Left kidney (tissue), 1 donor: ENCODE measurements at regions not wholly inside any gene's neighbourhood (a gene's known extent, or its start where the extent isn't known, plus 50 kb on each side); places are given as distances from the start of the nearest gene placed in this dataset.

Experiments used
- DNase-seq: peaks from one replicate; pipeline ENCODE4 v3.0.0-alpha.2; 2013

- no peak for DNase-seq
Measured at GRCh38 chr16:64892835-64893785, 228.8 kb downstream of the CDH11 start.

GRCh38 chr16:64889446-64889845, 232.4 kb downstream of the CDH11 start:
- no peak for DNase-seq

- DNase-seq, result no peak
Measured at GRCh38 chr16:64887651-64888050, 234.2 kb downstream of the CDH11 start.

GRCh38 chr16:64882078-64882784, 239.6 kb downstream of the CDH11 start:
- DNase-seq, result no peak

- DNase-seq, result no peak
Measured at GRCh38 chr16:64880994-64881393, 240.9 kb downstream of the CDH11 start.

- DNase-seq, result no peak
Measured at GRCh38 chr16:64880006-64880405, 241.9 kb downstream of the CDH11 start.

- DNase-seq, result no peak
Measured at GRCh38 chr16:64878940-64879339, 242.9 kb downstream of the CDH11 start.

- no peak for DNase-seq
Measured at GRCh38 chr16:64872101-64872500, 249.8 kb downstream of the CDH11 start.

GRCh38 chr16:64870859-64871258, 251.0 kb downstream of the CDH11 start:
- DNase-seq, result no peak

- DNase-seq, result no peak
Measured at GRCh38 chr16:64869781-64870180, 252.1 kb downstream of the CDH11 start.

- no peak for DNase-seq
Measured at GRCh38 chr16:64866021-64866420, 255.8 kb downstream of the CDH11 start.

- no peak for DNase-seq
Measured at GRCh38 chr16:64865069-64865696, 256.7 kb downstream of the CDH11 start.

- DNase-seq, result peak; percentile 67
Measured at GRCh38 chr16:64864232-64864809, 257.5 kb downstream of the CDH11 start.

GRCh38 chr16:64858076-64858475, 263.8 kb downstream of the CDH11 start:
- DNase-seq, result no peak

- no peak for DNase-seq
Measured at GRCh38 chr16:64857411-64857810, 264.5 kb downstream of the CDH11 start.

- DNase-seq, result no peak
Measured at GRCh38 chr16:64853551-64853950, 268.3 kb downstream of the CDH11 start.

- no peak for DNase-seq
Measured at GRCh38 chr16:64846966-64847365, 274.9 kb downstream of the CDH11 start.

- DNase-seq, result no peak
Measured at GRCh38 chr16:64845071-64845470, 276.8 kb downstream of the CDH11 start.

- DNase-seq, result no peak
Measured at GRCh38 chr16:64841482-64841881, 280.4 kb downstream of the CDH11 start.

- DNase-seq, result no peak
Measured at GRCh38 chr16:64841071-64841470, 280.8 kb downstream of the CDH11 start.

GRCh38 chr16:64830653-64831052, 291.2 kb downstream of the CDH11 start:
- no peak for DNase-seq

- no peak for DNase-seq
Measured at GRCh38 chr16:64829678-64830077, 292.2 kb downstream of the CDH11 start.

GRCh38 chr16:64826374-64826773, 295.5 kb downstream of the CDH11 start:
- no peak for DNase-seq
